Ovary (tissue), 7 donors: ENCODE measurements at regions not wholly inside any gene's neighbourhood (a gene's known extent, or its start where the extent isn't known, plus 50 kb on each side); places are given as distances from the start of the nearest gene placed in this dataset.

Experiments
- DNase-seq, 5 donors: peaks; one replicate each; pipeline ENCODE4 v3.0.0-alpha.2; 2019 to 2020
- H3K27ac ChIP-seq, 2 donors: fragments of 200-600 bp; one replicate each; pipeline versions ENCODE4 v1.5.1 to v1.8.0; 2019 to 2022
- H3K27me3 ChIP-seq: fragments of 200-600 bp; one replicate; pipeline ENCODE4 v1.8.0; 2022
- H3K36me3 ChIP-seq: fragments of 200-600 bp; sonication (generic); one replicate; pipeline ENCODE4 v1.5.1; 2019
- H3K4me1 ChIP-seq: one replicate; pipeline ENCODE4 v1.8.1; 2013; ENCODE audit warnings: mild to moderate bottlenecking, moderate library complexity; ENCODE audit not compliant: insufficient read depth
- H3K4me3 ChIP-seq: fragments of 200-600 bp; sonication (generic); one replicate; pipeline ENCODE4 v1.5.1; 2017
- H3K9me3 ChIP-seq, 2 donors: fragments of 200-600 bp in 1 of 2; sonication (generic) in 1 of 2; one replicate each; pipeline versions ENCODE4 v1.5.1 to v1.8.1; 2013 to 2019; ENCODE audit warnings: mild to moderate bottlenecking in 1 of 2, moderate library complexity in 1 of 2
- EP300 ChIP-seq: sonication (generic); formaldehyde crosslinking; IDR thresholded peaks from one replicate; pipeline ENCODE4 v1.6.1; 2017; ENCODE audit warnings: antibody characterized with exemption
- POLR2A ChIP-seq: fragments of 450-650 bp; IDR thresholded peaks from one replicate; pipeline ENCODE4 v1.6.1; 2017; ENCODE audit warnings: antibody characterized with exemption, mild to moderate bottlenecking, moderate library complexity
- WGBS, 3 donors: extraction: QIAGEN DNeasy Blood & Tissue Kit in 1 of 3; methylation state at CpG; one replicate each; pipeline versions ENCODE4 v1.1.5 to v1.1.7; 2013 to 2017; 5-methylcytosine and 5-hydroxymethylcytosine counted together
- intact Hi-C, 4 donors: fragments of 100-400 bp; cut with DNase I; formaldehyde crosslinking; loops; one replicate each; pipeline versions ENCODE4 v1.11.0 to v1.15.1; 2022 to 2023
- TF ChIP-seq, protein P1 (sequence below), 3 donors: fragments of 450-650 bp in 2 of 3; fragments of 200-600 bp in 1 of 3; IDR thresholded peaks; one replicate each; pipeline versions ENCODE4 v1.5.1 to v1.8.0; 2016 to 2022; ENCODE audit warnings: antibody characterized with exemption in 3 of 3, mild to moderate bottlenecking in 1 of 3
- donor health status: DM: no; HTN: no; CAD: no; lungs with moderate emphysema.
- donor health status: DM: no; HTN: no; CAD: no.
- donor health status: Bipolar disorder and iron deficiency.
- donor health status: DM: no; HTN: no; CAD: no.
- donor health status: DM: yes; HTN: yes; CAD: no.

- no peak for TF ChIP-seq EP300
- TF ChIP-seq, protein P1, sequence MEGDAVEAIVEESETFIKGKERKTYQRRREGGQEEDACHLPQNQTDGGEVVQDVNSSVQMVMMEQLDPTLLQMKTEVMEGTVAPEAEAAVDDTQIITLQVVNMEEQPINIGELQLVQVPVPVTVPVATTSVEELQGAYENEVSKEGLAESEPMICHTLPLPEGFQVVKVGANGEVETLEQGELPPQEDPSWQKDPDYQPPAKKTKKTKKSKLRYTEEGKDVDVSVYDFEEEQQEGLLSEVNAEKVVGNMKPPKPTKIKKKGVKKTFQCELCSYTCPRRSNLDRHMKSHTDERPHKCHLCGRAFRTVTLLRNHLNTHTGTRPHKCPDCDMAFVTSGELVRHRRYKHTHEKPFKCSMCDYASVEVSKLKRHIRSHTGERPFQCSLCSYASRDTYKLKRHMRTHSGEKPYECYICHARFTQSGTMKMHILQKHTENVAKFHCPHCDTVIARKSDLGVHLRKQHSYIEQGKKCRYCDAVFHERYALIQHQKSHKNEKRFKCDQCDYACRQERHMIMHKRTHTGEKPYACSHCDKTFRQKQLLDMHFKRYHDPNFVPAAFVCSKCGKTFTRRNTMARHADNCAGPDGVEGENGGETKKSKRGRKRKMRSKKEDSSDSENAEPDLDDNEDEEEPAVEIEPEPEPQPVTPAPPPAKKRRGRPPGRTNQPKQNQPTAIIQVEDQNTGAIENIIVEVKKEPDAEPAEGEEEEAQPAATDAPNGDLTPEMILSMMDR (IDR thresholded peaks at IDR 0.05): no peak
- no peak for TF ChIP-seq POLR2A
- Histone ChIP-seq H3K9me3 (no peaks in the 10 kb centered on the region), H3K4me1 (no peaks in the 10 kb centered on the region), H3K27ac (no peak overlapping the region), H3K4me3 (no peak overlapping the region), H3K36me3 (no peaks in the 10 kb centered on the region), H3K27me3 (no peaks in the 10 kb centered on the region)
- 76 to 80% (median 78%) methylated on average over 31 of the region's 31 CpGs for WGBS, 3 donors
- DNase-seq: no peak
- intact Hi-C loops: no loop called here
Observed at GRCh38 chr12:126899926-126900792, 1366.8 kb upstream of the TMEM132C start.

GRCh38 chr12:126903027-126903876 is 1363.7 kb upstream of the TMEM132C start:
- TF ChIP-seq, protein P1 (IDR thresholded peaks at IDR 0.05): no peak
- TF ChIP-seq EP300: no peak
- no peak for DNase-seq
- Histone ChIP-seq H3K27me3 (no peaks in the 10 kb centered on the region), H3K4me3 (no peak overlapping the region), H3K27ac (no peak overlapping the region), H3K36me3 (no peaks in the 10 kb centered on the region), H3K4me1 (no peaks in the 10 kb centered on the region), H3K9me3 (no peaks in the 10 kb centered on the region)
- WGBS, 3 donors: 70 to 79% (median 71%) methylated on average over 9 of the region's 9 CpGs
- intact Hi-C loops: no loop called here

DNA sequence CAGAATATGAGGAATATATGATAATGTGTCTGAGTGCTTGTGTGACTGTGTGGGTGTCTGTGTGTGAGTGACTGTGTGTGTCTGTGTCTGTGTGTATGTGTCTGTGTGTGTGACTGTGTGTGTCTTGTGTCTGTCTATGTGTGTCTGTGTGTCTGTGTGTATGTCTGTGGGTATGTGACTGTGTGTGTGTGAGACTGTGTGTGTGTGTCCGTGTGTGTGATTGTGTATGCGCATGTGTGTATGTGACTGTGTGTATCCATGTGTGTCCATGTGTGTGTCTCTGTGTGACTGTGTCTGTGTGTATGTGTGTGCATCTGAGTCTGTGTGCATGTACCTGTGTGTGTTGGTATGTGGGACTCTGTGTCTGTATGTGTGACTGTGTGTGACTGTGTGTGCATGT is 1361.2 kb upstream of the TMEM132C start:
- Histone ChIP-seq H3K36me3 (no peaks in the 10 kb centered on the region), H3K4me1 (no peaks in the 10 kb centered on the region), H3K4me3 (no peak overlapping the region), H3K27ac (no peak overlapping the region), H3K9me3 (no peaks in the 10 kb centered on the region), H3K27me3 (no peaks in the 10 kb centered on the region)
- intact Hi-C loops: no loop called here
- WGBS, 3 donors: 92 to 100% (median 94%) methylated on average over 2 of the region's 2 CpGs
- no peak for TF ChIP-seq POLR2A
- no peak for TF ChIP-seq EP300
- TF ChIP-seq, protein P1 (IDR thresholded peaks at IDR 0.05): no peak
- no peak for DNase-seq

DNA sequence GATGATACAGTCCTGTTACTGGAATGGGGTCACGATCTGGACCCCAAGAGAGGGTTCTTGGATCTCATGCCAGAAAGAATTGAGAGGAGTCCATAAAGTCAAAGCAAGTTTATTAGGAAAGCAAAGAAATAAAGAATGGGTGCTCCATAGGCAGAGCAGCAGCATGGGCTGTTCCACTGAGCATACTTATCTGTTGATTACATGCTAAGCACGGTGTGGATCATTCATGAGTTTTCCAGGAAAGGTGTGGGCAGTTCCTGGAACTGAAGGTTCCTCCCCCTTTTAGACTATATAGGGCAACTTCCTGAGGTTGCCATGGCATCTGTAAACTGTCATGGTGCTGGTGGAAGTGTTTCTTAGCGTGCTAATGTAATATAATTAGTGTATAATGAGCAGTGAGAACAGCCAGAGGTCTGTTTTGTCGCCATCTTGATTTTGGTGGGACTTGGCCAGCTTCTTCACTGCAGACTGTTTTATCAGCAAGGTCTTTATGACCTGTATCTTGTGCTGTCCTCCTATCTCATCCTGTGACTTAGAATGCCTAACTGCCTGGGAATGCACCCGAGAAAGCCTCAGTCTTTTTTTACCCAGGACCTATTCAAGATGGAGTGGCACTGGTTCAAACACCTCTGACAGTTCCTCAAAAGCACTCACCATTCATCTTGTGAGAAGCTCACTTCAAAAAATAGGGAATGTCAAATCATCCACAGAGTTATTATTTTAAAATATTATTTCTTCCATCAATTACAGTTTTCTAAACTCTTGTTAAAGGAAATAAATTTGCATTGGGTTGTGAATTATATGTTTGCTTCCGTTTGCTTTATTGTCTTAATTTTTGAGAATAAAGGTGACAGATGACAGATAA is 1358.8 kb upstream of the TMEM132C start:
- Histone ChIP-seq H3K27me3 (no peaks in the 10 kb centered on the region), H3K9me3 (no peaks in the 10 kb centered on the region), H3K4me1 (no peaks in the 10 kb centered on the region), H3K4me3 (no peak overlapping the region), H3K36me3 (no peaks in the 10 kb centered on the region), H3K27ac (no peak overlapping the region)
- WGBS, 3 donors: 49 to 53% (median 50%) methylated on average over 6 of the region's 6 CpGs
- intact Hi-C loops: no loop called here
- TF ChIP-seq, protein P1 (IDR thresholded peaks at IDR 0.05): no peak
- TF ChIP-seq EP300: no peak
- TF ChIP-seq POLR2A: no peak
- no peak for DNase-seq
